Choroid plexus epithelial cell (primary cell): ENCODE measurements at regions not wholly inside any gene's neighbourhood (a gene's known extent, or its start where the extent isn't known, plus 50 kb on each side); places are given as distances from the start of the nearest gene placed in this dataset.
A peak's percentile ranks its signal among the peaks of the same experiment; 100 is the strongest.
"Not testable (repeated sequence)": the region's sequence is repeated elsewhere in the genome, so short reads cannot be mapped to it uniquely, and the experiment has no call there.

Source experiments
- DNase-seq: peaks from one replicate; pipeline ENCODE4 v3.0.0-alpha.2; 2010; ENCODE audit warnings: low read depth
- H3K4me3 ChIP-seq: 2 replicates; pipeline ENCODE4 v1.5.1; 2011; ENCODE audit warnings: low read depth, mild to moderate bottlenecking, control low read depth, low read length, moderate library complexity
- CTCF ChIP-seq: conservative IDR thresholded peaks from 2 replicates; pipeline ENCODE4 v1.5.1; 2011; ENCODE audit warnings: low read depth, mild to moderate bottlenecking, control low read depth, inconsistent platforms, low read length, moderate library complexity

- H3K4me3 ChIP-seq, result peak overlapping the region; percentile 48
- DNase-seq, result peak; percentile 48
Observed at GRCh38 chr16:29139261-29139802, 154.5 kb downstream of the LAT start.

DNA sequence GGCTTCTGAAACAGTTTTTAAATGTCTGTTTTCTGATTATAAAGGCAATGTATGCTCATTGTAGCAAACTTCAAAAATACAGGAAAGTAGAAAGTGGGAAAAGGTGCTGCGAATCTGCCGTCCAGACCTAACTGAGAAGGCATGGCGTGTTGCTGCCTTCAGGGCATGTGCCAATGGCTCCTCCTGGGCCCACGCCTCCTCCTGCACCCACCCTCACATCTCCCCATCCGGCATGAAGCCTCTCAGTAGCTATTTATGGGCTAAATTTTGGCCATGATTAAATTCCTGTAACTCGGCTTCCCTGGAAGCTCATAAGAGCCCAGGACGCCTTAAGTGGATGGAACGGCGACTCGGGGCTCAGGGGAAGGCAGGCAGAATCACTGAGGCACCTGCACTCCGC lies 153.8 kb downstream of the LAT start:
- H3K4me3 ChIP-seq, DNase-seq: not testable (repeated sequence)

More at GRCh38 chr16:29139261-29139802, 154.5 kb downstream of the LAT start:
- no peak for TF ChIP-seq CTCF

DNA sequence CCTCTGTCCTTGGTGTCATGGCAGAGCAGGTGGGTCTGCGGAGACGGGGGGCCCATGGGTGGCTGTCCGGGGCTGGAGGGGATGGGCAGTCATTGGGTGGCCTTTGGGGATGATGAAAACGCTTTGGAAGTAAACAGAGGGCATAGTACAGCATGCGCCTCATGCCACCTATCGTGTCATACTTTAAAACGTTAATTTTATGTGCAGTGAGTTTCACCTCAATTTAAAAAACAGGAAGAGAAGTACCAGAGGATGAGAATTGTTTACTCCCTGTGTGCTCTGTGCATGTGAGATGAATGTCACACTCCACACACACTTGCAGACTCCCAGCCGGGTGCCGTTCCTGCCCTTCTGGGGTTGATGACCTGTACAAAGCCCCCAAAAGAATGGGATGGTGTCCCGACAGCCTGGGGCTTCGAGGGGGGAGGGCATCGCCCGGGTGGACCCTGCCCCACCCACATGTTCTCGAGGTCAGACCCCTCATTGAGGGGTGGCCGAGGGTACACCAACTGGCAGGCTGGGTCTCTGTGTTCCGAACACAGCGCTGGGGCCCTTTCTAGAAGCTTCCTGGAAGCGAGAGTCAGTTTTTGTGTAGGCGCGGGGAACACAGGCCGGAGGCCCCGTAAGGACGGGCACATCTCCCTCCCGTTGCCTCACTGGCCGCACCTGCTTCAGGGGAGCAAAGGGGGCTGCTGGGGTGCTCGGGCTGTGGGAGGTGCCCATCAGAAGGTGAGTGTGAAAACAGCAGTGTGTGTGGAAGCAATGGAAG lies 153.2 kb downstream of the LAT start:
- not testable (repeated sequence) for DNase-seq, H3K4me3 ChIP-seq

DNA sequence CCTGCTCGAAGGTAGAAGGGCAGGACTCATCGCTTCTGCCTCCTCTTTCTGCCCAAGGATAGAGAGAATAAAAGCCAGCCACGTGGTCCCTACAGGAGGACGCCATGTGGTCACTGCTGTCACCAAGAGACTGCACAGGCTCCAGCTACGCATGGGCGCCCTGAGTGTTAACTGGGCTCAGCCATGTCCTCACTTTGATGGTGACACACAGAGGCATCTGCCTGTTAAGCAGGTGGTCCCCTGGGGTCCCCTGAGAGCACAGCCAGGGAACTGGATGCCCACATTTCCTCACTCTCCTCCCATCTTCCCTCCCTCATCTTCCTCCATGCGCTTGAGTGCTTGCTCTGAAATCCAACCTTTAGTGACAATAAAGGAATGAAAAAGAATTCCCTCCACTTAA lies 152.6 kb downstream of the LAT start:
- not testable (repeated sequence) for H3K4me3 ChIP-seq, DNase-seq

DNA sequence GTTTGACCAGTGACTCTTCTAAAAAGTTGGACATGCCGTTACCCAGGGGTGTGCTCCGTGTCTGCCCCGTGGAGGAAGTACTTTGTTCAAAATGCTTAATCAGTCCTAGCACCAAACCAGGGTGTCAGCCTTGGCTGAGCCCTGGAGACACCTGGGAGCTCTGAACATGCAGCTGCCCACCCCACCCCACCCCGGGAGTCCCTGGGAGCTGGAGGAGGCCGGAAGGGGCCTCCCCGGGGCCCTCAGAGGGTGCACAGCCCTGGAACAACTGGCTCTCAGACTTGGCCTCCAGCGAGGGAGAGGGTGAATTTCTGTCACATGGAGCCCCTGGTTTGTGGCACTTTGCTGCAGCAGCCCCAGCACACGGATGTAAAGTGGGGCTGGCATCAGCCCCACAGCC lies 152.1 kb downstream of the LAT start:
- DNase-seq, H3K4me3 ChIP-seq: not testable (repeated sequence)

DNA sequence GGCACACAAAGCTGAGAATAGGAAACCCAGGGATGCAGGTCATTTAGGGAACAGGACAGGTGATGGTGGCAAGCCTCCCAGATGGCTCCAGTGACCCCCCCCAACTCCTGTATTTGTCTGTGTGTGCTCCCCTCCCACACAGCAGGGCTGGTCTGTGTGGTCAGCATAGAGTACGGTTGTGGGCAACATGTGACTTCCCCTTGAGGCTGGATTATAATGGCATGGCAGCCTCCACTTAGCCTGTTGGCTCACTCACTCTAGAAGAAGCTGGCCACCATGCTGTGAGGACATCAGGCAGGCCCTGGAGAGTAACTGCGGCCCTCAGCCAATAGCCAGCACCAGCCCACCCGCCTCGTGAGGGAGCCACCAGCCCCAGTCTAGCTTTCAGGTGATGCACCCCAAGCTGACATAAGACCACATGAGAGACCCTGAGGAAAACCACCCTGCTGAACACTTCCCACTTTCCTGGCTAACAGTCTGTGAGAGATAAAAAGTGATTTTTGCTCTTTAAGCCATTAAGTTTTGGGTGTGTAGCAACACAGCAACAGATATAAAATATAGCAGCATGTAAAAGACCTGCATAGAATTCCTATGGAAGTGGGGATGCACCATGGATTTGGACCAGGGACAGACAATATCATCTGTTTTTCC lies 151.3 kb downstream of the LAT start:
- H3K4me3 ChIP-seq, DNase-seq: not testable (repeated sequence)

DNA sequence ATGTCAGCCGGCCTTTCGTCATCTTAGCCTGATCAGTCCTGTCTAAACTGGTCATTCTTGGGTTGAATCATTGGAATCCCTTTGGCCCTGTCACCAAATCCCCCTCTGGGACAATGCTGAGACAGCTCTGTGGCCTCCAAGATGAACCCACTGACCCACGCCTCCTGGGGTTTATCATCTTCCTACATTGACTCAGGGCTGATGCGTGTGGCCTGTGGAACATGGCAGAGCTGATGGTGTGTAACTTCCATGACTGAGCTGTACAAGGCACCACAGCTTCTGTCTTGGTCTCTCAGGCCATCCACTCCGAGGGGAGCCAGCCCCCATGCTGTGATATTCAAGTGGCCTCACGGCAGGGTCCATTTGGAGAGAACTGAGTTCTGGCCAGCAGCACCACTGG lies 150.2 kb downstream of the LAT start:
- DNase-seq, H3K4me3 ChIP-seq: not testable (repeated sequence)

DNA sequence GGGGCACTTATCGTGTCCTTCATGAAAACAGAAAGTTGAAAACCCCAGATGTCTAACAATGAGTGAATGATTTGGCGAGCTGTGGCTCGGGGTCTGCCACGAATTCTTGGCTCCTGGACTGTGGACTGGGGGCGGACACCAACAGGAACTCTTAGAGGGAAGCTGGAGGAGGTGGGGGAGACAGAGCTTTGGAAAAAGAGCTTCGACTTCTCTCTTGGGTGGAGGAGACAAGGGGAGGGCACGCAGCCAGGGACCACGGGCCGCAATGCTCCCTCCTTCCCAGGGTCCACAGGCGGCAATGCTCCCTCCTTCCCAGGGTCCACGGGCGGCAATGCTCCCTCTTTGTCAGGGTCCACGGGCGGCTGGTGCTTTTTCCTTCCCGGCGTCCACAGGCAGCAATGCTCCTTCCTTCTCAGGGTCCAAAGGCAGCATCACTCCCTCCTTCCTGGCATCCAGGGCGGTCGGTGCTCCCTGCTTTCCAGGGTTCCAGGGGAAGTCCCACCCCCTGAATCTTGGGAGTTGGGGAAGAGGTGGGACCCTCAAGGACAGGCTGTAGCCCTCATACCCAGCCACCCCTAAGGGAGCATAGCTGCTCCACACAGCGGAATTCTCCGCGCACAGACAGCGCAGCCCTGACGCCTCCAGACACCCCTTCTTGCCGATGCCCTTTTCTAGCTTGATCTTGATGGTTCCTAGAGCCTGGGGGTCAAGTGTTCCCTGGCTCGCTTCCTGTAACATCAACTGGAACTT lies 149.0 kb downstream of the LAT start:
- DNase-seq, H3K4me3 ChIP-seq: not testable (repeated sequence)

GRCh38 chr16:29132869-29133268 lies 148.0 kb downstream of the LAT start:
- H3K4me3 ChIP-seq, DNase-seq: not testable (repeated sequence)

GRCh38 chr16:29132444-29132843 lies 147.6 kb downstream of the LAT start:
- H3K4me3 ChIP-seq, DNase-seq: not testable (repeated sequence)

GRCh38 chr16:29130901-29131851 lies 146.3 kb downstream of the LAT start:
- not testable (repeated sequence) for H3K4me3 ChIP-seq
- peak; percentile 37 for DNase-seq
- TF ChIP-seq CTCF, result peak; percentile 3

GRCh38 chr16:29130131-29130711 lies 145.4 kb downstream of the LAT start:
- H3K4me3 ChIP-seq, DNase-seq: not testable (repeated sequence)

- DNase-seq, result peak; percentile 26
- H3K4me3 ChIP-seq, result not testable (repeated sequence)
Observed at GRCh38 chr16:29129458-29130038, 144.7 kb downstream of the LAT start.

GRCh38 chr16:29128732-29129457 lies 144.0 kb downstream of the LAT start:
- not testable (repeated sequence) for DNase-seq, H3K4me3 ChIP-seq
